OCI-LY1 (cell line): ENCODE measurements at regions not wholly inside any gene's neighbourhood (a gene's known extent, or its start where the extent isn't known, plus 50 kb on each side); places are given as distances from the start of the nearest gene placed in this dataset.

Source experiments
- H2AFZ ChIP-seq: fragments of 200-600 bp; sonication (generic), shearing (Covaris generic); 2 replicates; pipeline ENCODE4 v1.6.0; 2014; ENCODE audit warnings: antibody characterized with exemption, mild to moderate bottlenecking, low read length
- H3F3A ChIP-seq: fragments of 200-600 bp; sonication (generic), shearing (Covaris generic); 2 replicates; pipeline ENCODE4 v1.6.0; 2014; ENCODE audit warnings: mild to moderate bottlenecking, antibody characterized with exemption, low read length, moderate library complexity; ENCODE audit not compliant: insufficient read depth
- H3K27ac ChIP-seq: fragments of 200-600 bp; sonication (generic); 2 replicates; pipeline ENCODE4 v1.5.1; 2014; ENCODE audit warnings: low read length, mixed run types, mild to moderate bottlenecking, low read depth; ENCODE audit not compliant: poor library complexity, severe bottlenecking
- H3K27me3 ChIP-seq: fragments of 200-600 bp; sonication (generic); 2 replicates; pipeline ENCODE4 v1.6.0; 2014; ENCODE audit warnings: antibody characterized with exemption, mild to moderate bottlenecking, low read length, moderate library complexity; ENCODE audit not compliant: insufficient read depth
- H3K36me3 ChIP-seq: fragments of 200-600 bp; sonication (generic); 2 replicates; pipeline ENCODE4 v1.6.1; 2014; ENCODE audit warnings: mild to moderate bottlenecking, antibody characterized with exemption, low read length, moderate library complexity, mixed read lengths; ENCODE audit not compliant: insufficient read depth
- H3K4me1 ChIP-seq: fragments of 200-600 bp; sonication (generic); 2 replicates; pipeline ENCODE4 v1.5.1; 2014; ENCODE audit warnings: mild to moderate bottlenecking, low read length, moderate library complexity; ENCODE audit not compliant: insufficient read depth, severe bottlenecking
- H3K4me2 ChIP-seq: fragments of 200-600 bp; sonication (generic), shearing (Covaris generic); 2 replicates; pipeline ENCODE4 v1.6.1; 2014; ENCODE audit warnings: low read length
- H3K4me3 ChIP-seq: fragments of 200-600 bp; sonication (generic); 2 replicates; pipeline ENCODE4 v1.5.1; 2014; ENCODE audit warnings: low read length, low read depth, mild to moderate bottlenecking, mixed read lengths; ENCODE audit not compliant: poor library complexity, severe bottlenecking
- H3K79me2 ChIP-seq: fragments of 200-600 bp; shearing (Covaris generic); 2 replicates; pipeline ENCODE4 v1.6.1; 2016; ENCODE audit warnings: mixed run types, low read length, mixed read lengths; ENCODE audit not compliant: insufficient read depth
- H3K9ac ChIP-seq: fragments of 200-600 bp; sonication (generic), shearing (Covaris generic); 2 replicates; pipeline ENCODE4 v1.6.1; 2014; ENCODE audit warnings: mild to moderate bottlenecking, low read length, mixed read lengths
- H3K9me2 ChIP-seq: fragments of 200-600 bp; sonication (generic), shearing (Covaris generic); 2 replicates; pipeline ENCODE4 v1.6.1; 2014; ENCODE audit warnings: low read depth, mild to moderate bottlenecking, low read length, mixed read lengths
- H3K9me3 ChIP-seq: fragments of 200-600 bp; shearing (Covaris generic); 2 replicates; pipeline ENCODE4 v1.6.1; 2014; ENCODE audit warnings: low read length, mixed read lengths
- H4K20me1 ChIP-seq: fragments of 200-600 bp; sonication (generic), shearing (Covaris generic); 2 replicates; pipeline ENCODE4 v1.6.0; 2016; ENCODE audit warnings: mild to moderate bottlenecking, low read length; ENCODE audit not compliant: insufficient read depth
- EZH2 ChIP-seq: fragments of 200-600 bp; sonication (generic), shearing (Covaris generic); IDR thresholded peaks from 2 replicates; pipeline ENCODE4 v1.8.0; 2017; ENCODE audit warnings: borderline replicate concordance, mixed run types, mild to moderate bottlenecking, antibody characterized with exemption, low read length, moderate library complexity, mixed read lengths
- TF ChIP-seq, protein P1 (sequence below): fragments of 200-600 bp; sonication (generic), shearing (Covaris generic); IDR thresholded peaks from 2 replicates; pipeline ENCODE4 v1.5.1; 2017; ENCODE audit warnings: mild to moderate bottlenecking, antibody characterized with exemption, low read length, moderate library complexity, mixed read lengths

DNA sequence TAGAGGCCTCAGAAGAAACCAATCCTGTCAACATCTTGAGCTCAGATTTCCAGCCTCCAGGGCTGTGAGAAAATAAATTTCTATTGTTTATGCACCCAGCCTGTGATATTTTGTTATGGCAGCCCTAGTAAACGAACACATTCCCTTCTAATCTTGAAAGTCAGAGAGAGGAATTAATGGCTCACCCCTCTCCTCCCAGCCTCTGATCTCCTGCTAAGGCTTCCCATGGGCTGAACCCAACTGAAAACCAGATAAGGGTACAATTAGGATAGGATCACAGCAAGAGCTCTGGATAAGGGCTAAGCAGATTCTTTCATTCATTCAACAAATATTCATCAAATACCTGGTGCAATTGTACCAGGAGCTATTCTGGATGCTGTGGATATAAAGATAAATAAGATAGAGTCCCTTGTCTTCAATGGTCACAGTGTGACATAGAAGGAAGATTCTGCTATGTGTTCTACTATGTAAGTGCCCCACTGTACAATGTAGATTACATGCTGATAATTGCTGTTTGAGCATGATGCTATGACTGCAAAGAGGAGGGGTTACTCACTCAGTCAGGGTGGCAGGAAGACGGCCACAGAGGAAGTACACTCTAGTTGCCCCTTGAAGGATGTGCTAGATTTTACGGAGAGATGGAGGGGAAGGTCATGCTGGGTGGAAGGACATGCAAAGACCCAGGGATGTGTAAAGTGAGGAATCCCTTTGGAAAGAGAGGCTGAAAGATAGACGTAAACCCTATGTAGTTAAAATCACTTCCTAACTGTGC, 203.3 kb upstream of the JUN start:
- Histone ChIP-seq H3K36me3 (no peaks in the 10 kb centered on the region), H3K79me2 (no peaks in the 10 kb centered on the region), H3K27me3 (0 out of 2 replicates have a peak, but pooled peaks cover 4% of the 10 kb centered on the region), H3K9me3 (no peaks in the 10 kb centered on the region), H3K4me1 (no peaks in the 10 kb centered on the region), H3K9ac (no peak overlapping the region), H3K4me3 (no peak overlapping the region), H3K27ac (no peak overlapping the region), H2AFZ (no peak overlapping the region), H3F3A (no peaks in the 10 kb centered on the region), H3K9me2 (no peaks in the 10 kb centered on the region), H3K4me2 (no peak overlapping the region), H4K20me1 (no peaks in the 10 kb centered on the region)
- no peak for TF ChIP-seq EZH2
- TF ChIP-seq, protein P1, sequence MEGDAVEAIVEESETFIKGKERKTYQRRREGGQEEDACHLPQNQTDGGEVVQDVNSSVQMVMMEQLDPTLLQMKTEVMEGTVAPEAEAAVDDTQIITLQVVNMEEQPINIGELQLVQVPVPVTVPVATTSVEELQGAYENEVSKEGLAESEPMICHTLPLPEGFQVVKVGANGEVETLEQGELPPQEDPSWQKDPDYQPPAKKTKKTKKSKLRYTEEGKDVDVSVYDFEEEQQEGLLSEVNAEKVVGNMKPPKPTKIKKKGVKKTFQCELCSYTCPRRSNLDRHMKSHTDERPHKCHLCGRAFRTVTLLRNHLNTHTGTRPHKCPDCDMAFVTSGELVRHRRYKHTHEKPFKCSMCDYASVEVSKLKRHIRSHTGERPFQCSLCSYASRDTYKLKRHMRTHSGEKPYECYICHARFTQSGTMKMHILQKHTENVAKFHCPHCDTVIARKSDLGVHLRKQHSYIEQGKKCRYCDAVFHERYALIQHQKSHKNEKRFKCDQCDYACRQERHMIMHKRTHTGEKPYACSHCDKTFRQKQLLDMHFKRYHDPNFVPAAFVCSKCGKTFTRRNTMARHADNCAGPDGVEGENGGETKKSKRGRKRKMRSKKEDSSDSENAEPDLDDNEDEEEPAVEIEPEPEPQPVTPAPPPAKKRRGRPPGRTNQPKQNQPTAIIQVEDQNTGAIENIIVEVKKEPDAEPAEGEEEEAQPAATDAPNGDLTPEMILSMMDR, result no peak

DNA sequence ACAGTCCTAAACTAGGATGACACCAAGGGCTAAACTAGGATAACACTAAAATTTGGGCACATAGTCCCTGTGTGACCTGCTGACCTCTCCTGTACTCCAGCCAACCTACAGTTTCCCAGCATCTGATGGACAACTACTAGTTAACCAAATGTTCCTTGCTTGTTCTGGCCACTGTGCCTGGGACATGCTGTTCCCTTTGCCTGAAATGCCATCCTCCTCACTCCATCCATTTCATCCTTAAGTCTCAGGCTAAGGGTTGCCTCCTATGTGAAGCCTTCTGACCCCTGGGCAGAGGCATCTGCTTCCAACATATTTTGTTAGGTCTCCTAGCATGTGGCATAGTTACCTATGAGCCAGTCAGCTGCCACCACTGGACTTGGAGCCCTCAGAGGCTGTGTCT, 204.9 kb upstream of the JUN start:
- no peak overlapping the region for H2AFZ ChIP-seq
- no peak overlapping the region for H3K9ac ChIP-seq
- H3K4me2 ChIP-seq, result no peak overlapping the region
- H3K9me3 ChIP-seq, result no peaks in the 10 kb centered on the region
- no peaks in the 10 kb centered on the region for H3F3A ChIP-seq
- TF ChIP-seq EZH2, result no peak
- TF ChIP-seq, protein P1, result no peak
- no peak overlapping the region for H3K27ac ChIP-seq
- 0 out of 2 replicates have a peak, but pooled peaks cover 4% of the 10 kb centered on the region for H3K27me3 ChIP-seq
- H4K20me1 ChIP-seq, result no peaks in the 10 kb centered on the region
- H3K4me1 ChIP-seq, result no peaks in the 10 kb centered on the region
- H3K79me2 ChIP-seq, result no peaks in the 10 kb centered on the region
- H3K36me3 ChIP-seq, result no peaks in the 10 kb centered on the region
- H3K9me2 ChIP-seq, result no peaks in the 10 kb centered on the region
- no peak overlapping the region for H3K4me3 ChIP-seq

DNA sequence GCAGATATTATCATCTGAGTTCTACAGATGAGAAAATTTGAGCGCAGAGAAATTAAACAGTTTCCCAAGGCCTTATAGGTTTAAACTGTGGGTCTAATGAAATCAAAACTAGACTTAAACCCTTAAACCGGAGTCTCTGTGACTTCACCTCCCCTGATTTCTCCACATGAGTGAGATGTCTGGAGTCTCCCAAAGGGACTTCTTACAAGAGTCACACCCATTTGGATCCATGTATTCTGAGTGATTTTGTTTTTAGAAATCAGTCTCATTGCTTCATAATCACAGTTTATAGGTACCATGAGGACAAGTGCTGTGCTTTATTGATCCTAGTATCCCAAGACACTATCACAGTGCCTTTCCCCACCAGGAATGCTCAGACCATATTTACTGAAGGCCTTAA, 206.0 kb upstream of the JUN start:
- no peak overlapping the region for H3K4me2 ChIP-seq
- no peak overlapping the region for H3K27ac ChIP-seq
- H2AFZ ChIP-seq, result no peak overlapping the region
- H3K9ac ChIP-seq, result no peak overlapping the region
- H3F3A ChIP-seq, result no peaks in the 10 kb centered on the region
- TF ChIP-seq EZH2, result no peak
- H3K27me3 ChIP-seq, result 0 out of 2 replicates have a peak, but pooled peaks cover 4% of the 10 kb centered on the region
- no peaks in the 10 kb centered on the region for H3K9me2 ChIP-seq
- no peaks in the 10 kb centered on the region for H3K9me3 ChIP-seq
- no peaks in the 10 kb centered on the region for H3K4me1 ChIP-seq
- no peaks in the 10 kb centered on the region for H3K36me3 ChIP-seq
- H3K79me2 ChIP-seq, result no peaks in the 10 kb centered on the region
- no peaks in the 10 kb centered on the region for H4K20me1 ChIP-seq
- no peak overlapping the region for H3K4me3 ChIP-seq

DNA sequence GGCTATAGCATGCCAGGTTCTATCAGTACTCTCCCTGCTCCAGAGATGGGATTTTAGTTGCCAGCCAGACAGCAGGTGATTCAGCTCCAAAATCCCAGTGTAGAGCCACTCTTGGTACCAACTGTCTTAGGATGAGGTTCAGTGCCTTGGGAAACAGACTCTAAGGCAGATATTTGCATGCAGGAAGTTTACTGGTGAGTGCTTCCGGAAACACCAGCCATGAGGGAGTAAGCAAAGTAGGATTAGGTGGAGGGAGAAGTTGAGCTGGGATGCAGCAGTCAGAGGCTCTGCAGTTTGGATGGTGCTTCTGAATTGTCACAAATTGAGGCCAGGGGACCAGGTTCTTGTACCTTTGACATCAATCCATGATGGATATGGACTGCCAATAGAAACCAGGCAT, 207.5 kb upstream of the JUN start:
- H3K27me3 ChIP-seq, result 0 out of 2 replicates have a peak, but pooled peaks cover 3% of the 10 kb centered on the region
- no peak overlapping the region for H2AFZ ChIP-seq
- no peaks in the 10 kb centered on the region for H3K36me3 ChIP-seq
- H3K9ac ChIP-seq, result no peak overlapping the region
- H3K4me2 ChIP-seq, result no peak overlapping the region
- no peak overlapping the region for H3K27ac ChIP-seq
- H3F3A ChIP-seq, result no peaks in the 10 kb centered on the region
- no peak overlapping the region for H3K4me3 ChIP-seq
- H3K9me2 ChIP-seq, result no peaks in the 10 kb centered on the region
- no peaks in the 10 kb centered on the region for H4K20me1 ChIP-seq
- TF ChIP-seq EZH2, result no peak
- TF ChIP-seq, protein P1, result no peak
- no peaks in the 10 kb centered on the region for H3K79me2 ChIP-seq
- no peaks in the 10 kb centered on the region for H3K9me3 ChIP-seq
- H3K4me1 ChIP-seq, result no peaks in the 10 kb centered on the region
